Dedifferentiated amniotic fluid mesenchymal stem cell (primary cell): ENCODE measurements at regions not wholly inside any gene's neighbourhood (a gene's known extent, or its start where the extent isn't known, plus 50 kb on each side); places are given as distances from the start of the nearest gene placed in this dataset.

Experiments
- DNase-seq: peaks from one replicate; pipeline ENCODE4 v3.0.0-alpha.2; 2016; ENCODE audit errors: extremely low spot score

DNA sequence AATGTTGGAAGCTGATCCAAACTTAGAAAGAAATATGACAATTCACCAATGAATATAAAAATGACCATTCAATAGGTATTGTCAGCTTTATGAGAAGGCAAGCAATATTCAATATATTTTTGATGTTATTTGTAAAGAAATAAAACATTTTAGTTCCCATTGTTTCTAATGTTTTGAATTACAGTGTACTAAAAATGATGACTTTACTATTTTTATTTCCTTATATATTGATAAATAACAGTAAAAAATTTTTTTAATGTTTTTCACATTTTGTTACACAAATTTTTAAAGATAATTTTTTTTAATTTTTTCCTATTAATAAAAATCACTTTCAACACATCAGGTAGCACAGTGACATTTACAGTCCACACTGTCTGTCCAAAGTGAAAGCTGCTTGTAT lies 565.5 kb upstream of the FAM241A start:
- no peak for DNase-seq

DNA sequence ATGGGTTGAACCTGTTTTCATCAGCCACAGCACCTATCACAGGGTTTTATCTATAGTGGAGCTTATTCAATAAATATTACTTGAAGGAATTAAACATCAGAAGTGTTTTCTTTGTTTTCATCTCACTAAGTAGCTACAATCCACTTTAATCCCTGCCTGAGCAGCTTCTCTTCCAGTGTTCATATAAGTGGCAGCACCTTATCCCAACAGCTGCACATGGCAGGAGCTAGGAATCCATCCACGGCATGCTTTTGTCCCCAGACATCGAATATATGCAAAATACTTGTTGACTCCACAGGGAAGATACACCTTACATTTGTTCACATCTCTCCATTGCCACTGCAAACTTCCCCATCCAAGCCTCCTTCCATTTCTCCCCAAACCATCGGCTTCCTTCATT lies 549.8 kb upstream of the FAM241A start:
- no peak for DNase-seq

DNA sequence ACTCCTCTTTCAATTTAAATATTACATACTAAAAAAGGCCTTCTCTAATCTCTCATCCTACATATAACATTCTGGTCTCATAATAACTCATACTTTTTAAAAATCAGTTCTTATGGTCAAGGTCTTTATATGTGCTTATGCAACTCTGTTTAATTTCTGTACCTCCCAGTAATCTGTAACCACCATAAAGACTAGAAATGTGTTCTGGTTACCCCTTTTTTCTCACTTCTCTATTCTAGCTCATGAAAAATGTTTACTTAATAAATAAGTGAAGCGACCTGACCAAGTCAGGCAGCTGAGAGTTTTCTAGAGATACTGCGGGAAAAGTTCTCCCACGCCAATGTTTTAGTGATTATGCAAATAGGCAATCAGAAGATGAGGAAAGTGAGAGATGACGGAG lies 548.8 kb upstream of the FAM241A start:
- DNase-seq, result no peak

DNA sequence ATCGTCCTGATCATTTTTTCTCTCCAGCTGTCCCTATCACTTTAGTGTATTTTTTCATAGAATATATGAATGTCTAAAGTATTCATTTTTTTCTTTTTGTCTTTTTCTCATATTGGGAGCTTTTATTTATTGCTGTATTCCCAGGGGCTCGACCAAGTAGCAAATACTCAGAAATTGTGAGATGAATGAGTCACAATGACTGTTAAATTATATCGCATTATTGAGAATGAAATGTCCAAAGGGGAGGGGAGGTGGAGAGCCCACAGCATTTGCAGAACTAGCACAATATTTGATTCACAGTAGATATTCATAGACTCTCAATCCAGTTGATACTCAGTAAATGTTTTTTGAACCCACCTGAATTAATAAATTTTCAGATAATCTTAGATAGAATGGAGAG lies 543.6 kb upstream of the FAM241A start:
- DNase-seq, result no peak

DNA sequence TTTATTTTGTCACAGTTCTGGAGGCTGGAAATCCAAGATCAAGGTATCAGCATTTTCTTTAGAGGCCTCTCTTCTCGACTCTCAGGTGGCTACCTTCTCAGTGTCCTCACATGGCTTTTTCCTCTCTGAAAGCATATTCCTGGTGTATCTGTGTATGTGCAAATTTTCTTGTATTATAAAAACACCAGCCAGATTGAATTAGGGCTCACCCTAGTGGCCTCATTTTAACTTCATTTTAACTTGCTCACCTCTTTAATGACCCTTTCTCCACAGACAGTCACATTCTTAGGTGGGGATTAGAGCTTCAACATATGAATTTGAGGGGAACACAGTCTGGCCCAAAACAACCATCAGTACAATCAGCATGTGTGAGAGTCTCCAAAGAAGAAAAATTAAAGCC lies 542.4 kb upstream of the FAM241A start:
- no peak for DNase-seq

DNA sequence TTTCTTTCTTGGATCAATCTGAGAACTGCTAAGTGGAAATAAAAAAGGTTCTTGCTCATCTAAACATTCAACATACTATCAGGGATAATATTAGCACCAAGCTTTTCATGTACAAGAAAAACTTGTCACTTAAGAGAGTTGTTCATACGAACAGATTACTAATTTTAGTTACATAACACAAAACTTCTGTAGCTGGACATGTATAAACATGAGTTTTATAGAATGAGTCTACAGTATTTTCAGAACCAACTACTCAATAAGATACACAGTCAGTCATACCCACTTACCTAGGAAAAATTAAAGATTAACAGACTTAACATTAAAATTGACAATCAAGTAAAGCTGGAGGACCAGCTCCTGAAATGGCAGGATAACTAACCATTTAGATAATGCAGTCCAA lies 540.1 kb upstream of the FAM241A start:
- no peak for DNase-seq

- no peak for DNase-seq
Observed at GRCh38 chr4:111610681-111611080, 534.6 kb upstream of the FAM241A start.

DNA sequence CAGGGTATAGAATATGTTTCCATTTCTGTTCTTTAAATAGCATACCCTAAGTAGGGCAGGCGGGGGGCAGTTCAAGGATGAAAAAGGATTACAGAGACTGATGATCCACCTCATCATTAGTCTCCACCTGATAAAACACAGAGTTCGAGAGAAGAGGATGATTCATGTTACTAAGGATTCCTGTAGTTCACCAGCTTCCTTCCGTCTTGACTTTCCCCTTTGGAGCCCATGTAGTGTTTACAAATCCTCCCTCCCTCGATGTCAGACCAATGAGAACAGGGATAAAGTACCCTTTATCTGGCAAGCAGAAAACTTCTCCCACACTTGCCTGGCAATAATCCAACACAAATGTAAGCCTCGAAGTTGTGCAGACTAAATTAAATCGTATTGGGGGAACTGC lies 526.3 kb upstream of the FAM241A start:
- DNase-seq, result no peak

DNA sequence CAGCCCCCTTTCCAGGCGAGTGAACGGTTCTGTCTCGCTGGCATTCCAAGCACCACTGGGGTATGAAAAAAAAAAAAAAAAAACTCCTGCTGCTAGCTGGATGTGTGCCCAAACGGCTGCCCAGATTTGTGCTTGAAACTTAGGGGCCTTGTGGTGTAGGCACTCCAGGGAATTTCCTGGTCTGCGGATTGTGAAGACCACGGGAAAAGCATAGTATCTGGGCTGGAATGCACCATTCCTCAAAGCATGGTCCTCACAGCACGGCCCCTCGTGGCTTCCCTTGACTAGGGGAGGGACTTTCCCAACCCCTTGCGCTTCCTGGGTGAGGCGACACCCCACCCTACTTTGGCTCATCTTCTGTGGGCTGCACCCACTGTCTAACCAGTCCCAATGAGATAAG lies 516.8 kb upstream of the FAM241A start:
- no peak for DNase-seq

- peak; percentile 55 for DNase-seq
Observed at GRCh38 chr4:111630705-111631104, 514.5 kb upstream of the FAM241A start.

- DNase-seq, result no peak
Observed at GRCh38 chr4:111631215-111631999, 513.8 kb upstream of the FAM241A start.

DNA sequence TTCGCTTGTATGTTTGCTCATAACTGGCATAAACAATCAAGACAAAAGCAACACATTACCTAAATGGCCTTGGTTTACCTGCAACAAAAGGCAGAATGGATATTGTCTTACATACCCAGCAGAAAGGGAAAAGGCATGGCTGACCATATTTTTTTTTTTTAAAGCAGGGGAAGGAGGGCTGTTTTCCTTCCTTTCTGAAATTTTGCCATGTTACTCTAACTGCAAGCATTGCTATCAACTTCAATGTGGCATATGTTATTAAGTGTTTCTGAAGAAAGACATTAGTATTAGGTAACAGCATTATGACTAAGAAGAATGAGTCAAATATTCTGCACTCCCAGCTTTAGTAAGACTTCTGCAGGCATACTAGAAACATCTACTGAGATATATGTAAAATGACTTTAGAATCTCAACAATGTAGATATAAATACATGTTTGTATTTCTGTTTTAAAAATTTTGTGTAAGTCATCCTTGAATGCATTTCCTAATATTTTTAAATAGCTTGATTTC lies 512.6 kb upstream of the FAM241A start:
- DNase-seq, result no peak

DNA sequence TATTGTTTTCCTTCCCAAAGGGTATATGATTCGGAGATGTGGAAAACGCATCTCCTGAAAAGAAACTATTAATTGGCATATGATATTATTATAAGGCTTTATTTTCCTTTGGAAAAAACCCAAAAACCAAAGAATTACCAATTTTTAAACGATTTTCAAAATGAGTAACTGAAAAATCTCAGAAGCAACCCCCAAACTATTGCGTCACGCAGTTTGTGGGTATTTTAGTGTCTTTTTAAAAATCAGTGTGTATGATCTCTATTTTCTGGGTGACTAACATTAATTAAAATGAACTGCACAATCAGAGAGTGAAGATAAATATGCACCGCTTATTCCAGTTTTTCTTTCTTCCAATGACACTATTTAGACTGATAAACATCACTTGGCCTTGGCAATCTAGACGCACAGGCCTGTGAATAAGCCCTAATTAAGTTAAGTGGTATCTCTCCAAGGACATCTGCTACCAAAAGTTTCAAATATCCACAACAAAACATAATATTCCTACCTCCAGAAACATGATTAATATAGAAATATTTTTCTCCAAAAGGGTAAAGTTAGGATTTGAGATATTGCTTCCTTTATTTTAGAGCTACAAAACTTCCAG lies 511.5 kb upstream of the FAM241A start:
- no peak for DNase-seq

DNA sequence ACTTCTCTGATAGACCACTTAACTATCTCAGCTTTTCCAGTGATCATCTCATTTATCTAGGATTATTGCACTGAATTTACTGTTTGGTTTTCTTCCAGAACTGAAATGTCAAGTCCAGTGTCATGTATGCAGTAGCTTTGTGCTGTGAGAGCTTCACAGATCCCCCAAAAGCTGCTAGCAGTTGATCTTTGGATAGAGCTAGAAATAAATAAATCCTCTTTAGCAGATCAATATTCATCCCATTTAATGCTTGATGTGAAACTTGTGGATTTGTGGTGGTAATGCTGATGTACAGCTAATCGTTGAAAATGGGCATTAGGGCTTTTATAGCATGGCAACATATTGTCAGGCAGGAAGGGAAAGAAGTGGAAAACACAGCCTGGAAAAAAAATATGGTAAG lies 509.6 kb upstream of the FAM241A start:
- no peak for DNase-seq

- DNase-seq, result no peak
Observed at GRCh38 chr4:111636961-111637585, 508.2 kb upstream of the FAM241A start.

- no peak for DNase-seq
Observed at GRCh38 chr4:111639120-111639690, 506.0 kb upstream of the FAM241A start.

- DNase-seq, result no peak
Observed at GRCh38 chr4:111639876-111640275, 505.4 kb upstream of the FAM241A start.

- peak; percentile 89 for DNase-seq
Observed at GRCh38 chr4:111641813-111642579, 503.3 kb upstream of the FAM241A start.

DNA sequence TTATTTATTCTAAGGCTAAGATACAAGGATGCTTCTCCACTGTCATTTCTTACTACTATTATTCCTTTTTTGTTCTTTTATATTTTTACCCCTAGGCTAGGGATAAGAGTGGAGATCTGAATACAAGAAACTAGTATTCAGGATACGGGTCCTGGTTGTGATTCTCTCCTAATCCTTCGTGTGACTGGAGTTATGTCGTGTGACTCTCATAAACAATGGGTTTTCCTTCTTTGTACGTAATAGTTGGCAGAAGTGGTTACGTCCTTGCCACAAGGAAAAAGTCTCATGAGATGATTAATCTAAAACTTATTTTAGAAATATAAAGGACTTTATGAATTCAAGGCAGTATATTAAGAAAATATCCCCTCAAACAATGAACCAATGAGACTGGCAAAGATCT lies 497.2 kb upstream of the FAM241A start:
- DNase-seq, result no peak

DNA sequence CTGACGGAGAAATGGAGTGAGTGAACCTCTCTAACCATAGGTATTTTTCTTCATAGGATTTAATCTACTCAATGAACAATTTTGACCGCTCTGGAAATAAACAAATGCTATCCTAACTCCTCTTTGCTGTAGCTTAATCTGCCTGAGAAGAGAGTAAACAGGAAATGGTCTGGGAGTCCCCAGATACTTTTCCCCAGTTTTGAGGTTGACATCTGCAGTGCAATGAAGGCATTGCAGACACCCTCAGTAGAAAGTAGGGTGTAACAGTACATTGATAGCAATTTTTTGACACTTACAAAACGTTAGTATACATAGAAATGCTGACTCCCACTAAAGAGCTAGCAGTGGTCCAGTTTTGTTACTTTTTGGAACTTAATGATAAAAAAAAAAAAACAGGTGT lies 495.9 kb upstream of the FAM241A start:
- no peak for DNase-seq

- DNase-seq, result no peak
Observed at GRCh38 chr4:111650146-111650545, 495.1 kb upstream of the FAM241A start.

DNA sequence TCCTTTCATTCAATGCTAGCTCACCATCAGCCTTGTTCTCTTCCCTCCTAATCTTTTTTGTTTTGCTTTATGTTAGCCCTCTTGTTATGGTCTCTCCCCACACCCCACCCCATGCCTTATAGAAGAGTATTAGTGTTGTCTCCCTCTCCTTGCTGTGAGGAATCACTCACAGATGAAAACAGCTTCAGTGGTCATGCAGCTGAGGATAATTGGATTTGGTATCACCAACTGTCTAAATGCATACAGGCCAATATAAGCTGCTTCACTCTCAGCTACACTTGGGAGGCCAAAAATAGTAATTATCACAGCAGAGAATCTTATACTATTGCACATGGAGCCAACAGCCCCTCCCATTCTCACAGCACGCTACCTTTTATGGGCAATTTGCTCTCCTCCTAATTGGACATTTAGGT lies 494.6 kb upstream of the FAM241A start:
- DNase-seq, result no peak
